ENCODE measurements at regions not wholly inside any gene's neighbourhood (a gene's known extent, or its start where the extent isn't known, plus 50 kb on each side); places are given as distances from the start of the nearest gene placed in this dataset.

DNA sequence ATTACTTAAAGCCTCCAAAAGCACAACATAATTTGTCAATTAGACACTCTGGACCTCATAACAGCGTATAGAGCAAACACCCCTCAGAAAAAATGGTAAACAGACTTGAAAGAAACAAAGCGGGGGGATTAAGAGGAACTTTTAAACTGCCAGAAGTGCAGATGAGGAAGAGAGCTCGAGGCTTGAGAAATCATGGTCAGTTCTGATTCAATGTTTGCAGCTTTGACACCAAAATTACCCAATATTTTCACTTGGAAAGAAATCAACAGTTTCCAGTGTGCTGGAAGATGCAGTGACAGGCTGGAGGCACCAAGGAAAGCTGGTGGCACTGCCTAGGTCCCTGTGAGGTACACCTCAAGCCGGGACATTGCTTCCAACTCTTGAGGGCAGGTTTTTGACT lies 180.9 kb upstream of the TOX3 start:
- Histone ChIP-seq H3K79me2 (ENCODE audit: insufficient read depth, low read length) (no peaks in the 10 kb centered on the region), H3K4me3 (replicated peaks in 1 of 3; ENCODE audit: insufficient read depth in 1 of 3, low read depth in 2 of 3, low read length in 3 of 3) (no peak overlapping the region), H3K27ac (ENCODE audit: extremely low read length, insufficient read depth, low read length) (no peak overlapping the region), H3K4me2 (ENCODE audit: low read depth, low read length) (no peak overlapping the region), H2AFZ (ENCODE audit: low read length) (no peak overlapping the region), H4K20me1 (ENCODE audit: insufficient read depth, low read length) (no peaks in the 10 kb centered on the region), H3K9ac (ENCODE audit: insufficient read depth, low read depth, low read length) (no peak overlapping the region), H3K36me3 (replicated peaks in 1 of 2; ENCODE audit: control insufficient read depth in 1 of 2, insufficient read depth in 2 of 2, low read length in 2 of 2) (no peaks in the 10 kb centered on the region), H3K4me1 (ENCODE audit: insufficient read depth, low read length) (no peaks in the 10 kb centered on the region), H3K27me3 (ENCODE audit: control insufficient read depth in 1 of 2, insufficient read depth in 2 of 2, low read length in 2 of 2) (no peaks in the 10 kb centered on the region), H3K9me3 (ENCODE audit: low read length) (no peaks in the 10 kb centered on the region)
- BruUV-seq (replicated peaks) = no TSS peak
- FAIRE-seq (no peak), ATAC-seq (no peak), DNase-seq (ENCODE audit: low spot score) (no peak)
- 18% methylated on average over 4 of the region's 4 CpGs for WGBS (ENCODE audit: low lambda C conversion rate)
- ChIA-PET POLR2A (no interaction called here), CTCF (ENCODE audit: low intra/inter-chr PET ratio, low total read pairs) (no interaction called here)
- intact Hi-C loops (cut with micrococcal nuclease; ENCODE audit: unreplicated experiment) (no loop called here), in situ Hi-C loops (cut with HindIII; ENCODE audit: extremely low pct_ligation_motif_present, low pct_unique_long_range_greater_than_20kb) (no loop called here)
- TF ChIP-seq, protein P1, sequence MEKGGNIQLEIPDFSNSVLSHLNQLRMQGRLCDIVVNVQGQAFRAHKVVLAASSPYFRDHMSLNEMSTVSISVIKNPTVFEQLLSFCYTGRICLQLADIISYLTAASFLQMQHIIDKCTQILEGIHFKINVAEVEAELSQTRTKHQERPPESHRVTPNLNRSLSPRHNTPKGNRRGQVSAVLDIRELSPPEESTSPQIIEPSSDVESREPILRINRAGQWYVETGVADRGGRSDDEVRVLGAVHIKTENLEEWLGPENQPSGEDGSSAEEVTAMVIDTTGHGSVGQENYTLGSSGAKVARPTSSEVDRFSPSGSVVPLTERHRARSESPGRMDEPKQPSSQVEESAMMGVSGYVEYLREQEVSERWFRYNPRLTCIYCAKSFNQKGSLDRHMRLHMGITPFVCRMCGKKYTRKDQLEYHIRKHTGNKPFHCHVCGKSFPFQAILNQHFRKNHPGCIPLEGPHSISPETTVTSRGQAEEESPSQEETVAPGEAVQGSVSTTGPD (CRISPR knock-in tag; IDR thresholded peaks at IDR 0.05) = no peak
- TF ChIP-seq ZNF777 (CRISPR knock-in tag; IDR thresholded peaks at IDR 0.05) = no peak
- no peak for TF ChIP-seq MAFK (conservative IDR thresholded peaks at IDR 0.05 in 1 of 2, IDR thresholded peaks at IDR 0.05 in 1 of 2; ENCODE audit: low read length in 2 of 2)
- TF ChIP-seq SP140L (CRISPR knock-in tag; IDR thresholded peaks at IDR 0.05; ENCODE audit: borderline replicate concordance) = no peak
- no peak for TF ChIP-seq EED (CRISPR knock-in tag; IDR thresholded peaks at IDR 0.05)
- TF ChIP-seq ZNF589 (CRISPR knock-in tag; conservative IDR thresholded peaks at IDR 0.05) = no peak
- no peak for TF ChIP-seq KLF15 (CRISPR knock-in tag; IDR thresholded peaks at IDR 0.05; ENCODE audit: borderline replicate concordance)
- TF ChIP-seq ZNF547 (CRISPR knock-in tag; IDR thresholded peaks at IDR 0.05) = no peak
- TF ChIP-seq ZNF446 (CRISPR knock-in tag; IDR thresholded peaks at IDR 0.05) = no peak
- TF ChIP-seq GTF2F1 (IDR thresholded peaks at IDR 0.05; ENCODE audit: low read length) = no peak
- TF ChIP-seq POLR2A (IDR thresholded peaks at IDR 0.05; ENCODE audit: insufficient read depth in 1 of 2, low read depth in 2 of 2, low read length in 2 of 2) = no peak
- TF ChIP-seq, protein P2, sequence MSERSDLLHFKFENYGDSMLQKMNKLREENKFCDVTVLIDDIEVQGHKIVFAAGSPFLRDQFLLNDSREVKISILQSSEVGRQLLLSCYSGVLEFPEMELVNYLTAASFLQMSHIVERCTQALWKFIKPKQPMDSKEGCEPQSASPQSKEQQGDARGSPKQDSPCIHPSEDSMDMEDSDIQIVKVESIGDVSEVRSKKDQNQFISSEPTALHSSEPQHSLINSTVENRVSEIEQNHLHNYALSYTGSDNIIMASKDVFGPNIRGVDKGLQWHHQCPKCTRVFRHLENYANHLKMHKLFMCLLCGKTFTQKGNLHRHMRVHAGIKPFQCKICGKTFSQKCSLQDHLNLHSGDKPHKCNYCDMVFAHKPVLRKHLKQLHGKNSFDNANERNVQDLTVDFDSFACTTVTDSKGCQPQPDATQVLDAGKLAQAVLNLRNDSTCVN (CRISPR knock-in tag; IDR thresholded peaks at IDR 0.05; ENCODE audit: borderline replicate concordance) = no peak
- no peak for TF ChIP-seq ZNF160 (CRISPR knock-in tag; IDR thresholded peaks at IDR 0.05)
- TF ChIP-seq ZNF264 (CRISPR knock-in tag; IDR thresholded peaks at IDR 0.05) = no peak
- TF ChIP-seq ZNF552 (CRISPR knock-in tag; IDR thresholded peaks at IDR 0.05; ENCODE audit: borderline replicate concordance) = no peak
- TF ChIP-seq, protein P3, sequence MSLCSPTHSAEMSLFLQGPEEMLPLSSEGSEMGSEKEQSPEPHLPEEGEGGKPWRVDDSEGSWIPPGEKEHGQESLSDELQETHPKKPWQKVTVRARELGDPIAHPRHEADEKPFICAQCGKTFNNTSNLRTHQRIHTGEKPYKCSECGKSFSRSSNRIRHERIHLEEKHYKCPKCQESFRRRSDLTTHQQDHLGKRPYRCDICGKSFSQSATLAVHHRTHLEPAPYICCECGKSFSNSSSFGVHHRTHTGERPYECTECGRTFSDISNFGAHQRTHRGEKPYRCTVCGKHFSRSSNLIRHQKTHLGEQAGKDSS (CRISPR knock-in tag; IDR thresholded peaks at IDR 0.05; ENCODE audit: borderline replicate concordance, low read depth) = no peak
- TF ChIP-seq SALL2 (CRISPR knock-in tag; IDR thresholded peaks at IDR 0.05) = no peak
